Activated CD8-positive, alpha-beta T cell treated with anti-CD3 and anti-CD28 coated beads for 36 hours (primary cell): ENCODE measurements at regions not wholly inside any gene's neighbourhood (a gene's known extent, or its start where the extent isn't known, plus 50 kb on each side); places are given as distances from the start of the nearest gene placed in this dataset.

Experiments used
- ATAC-seq: fragments of 200-7000 bp; cut with Tn5 transposase; one replicate; pipeline ENCODE4 v1.10.0; 2021; ENCODE audit warnings: mild to moderate bottlenecking, moderate library complexity
- CTCF ChIA-PET: fragments of 350-600 bp; sonication (Branson Sonifier 250); formaldehyde crosslinking; loops from one replicate; lab custom pipeline; 2021; ENCODE audit warnings: antibody characterized with exemption; lab: Charles Lee
- POLR2A ChIA-PET: fragments of 350-600 bp; sonication (Branson Sonifier 250); formaldehyde crosslinking; loops from one replicate; lab custom pipeline; 2021; ENCODE audit warnings: antibody characterized with exemption; lab: Charles Lee
- DNase-seq: peaks from one replicate; pipeline ENCODE4 v3.0.0-alpha.2; 2020
- H3K27ac Mint-ChIP-seq: one replicate; pipeline ENCODE4 v1.8.0; 2021; ENCODE audit warnings: mild to moderate bottlenecking, mixed read lengths
- H3K27me3 Mint-ChIP-seq: one replicate; pipeline ENCODE4 v1.8.0; 2021; ENCODE audit warnings: mixed read lengths
- H3K36me3 Mint-ChIP-seq: one replicate; pipeline ENCODE4 v1.8.0; 2021; ENCODE audit warnings: low read depth, mixed read lengths
- H3K4me1 Mint-ChIP-seq: one replicate; pipeline ENCODE4 v1.8.0; 2021; ENCODE audit warnings: low read depth, mixed read lengths
- H3K4me3 Mint-ChIP-seq: one replicate; pipeline ENCODE4 v1.8.0; 2021; ENCODE audit warnings: mild to moderate bottlenecking, moderate library complexity, mixed read lengths
- H3K9me3 Mint-ChIP-seq: one replicate; pipeline ENCODE4 v1.8.0; 2021; ENCODE audit warnings: mixed read lengths
- intact Hi-C: fragments of 100-400 bp; cut with micrococcal nuclease; formaldehyde crosslinking; loops from one replicate; pipeline ENCODE4 v1.10.0; 2022
- TF ChIP-seq, protein P1 (sequence below): fragments of 200-600 bp; IDR thresholded peaks from one replicate; pipeline ENCODE4 v1.8.0; 2022; ENCODE audit warnings: antibody characterized with exemption, mild to moderate bottlenecking

DNA sequence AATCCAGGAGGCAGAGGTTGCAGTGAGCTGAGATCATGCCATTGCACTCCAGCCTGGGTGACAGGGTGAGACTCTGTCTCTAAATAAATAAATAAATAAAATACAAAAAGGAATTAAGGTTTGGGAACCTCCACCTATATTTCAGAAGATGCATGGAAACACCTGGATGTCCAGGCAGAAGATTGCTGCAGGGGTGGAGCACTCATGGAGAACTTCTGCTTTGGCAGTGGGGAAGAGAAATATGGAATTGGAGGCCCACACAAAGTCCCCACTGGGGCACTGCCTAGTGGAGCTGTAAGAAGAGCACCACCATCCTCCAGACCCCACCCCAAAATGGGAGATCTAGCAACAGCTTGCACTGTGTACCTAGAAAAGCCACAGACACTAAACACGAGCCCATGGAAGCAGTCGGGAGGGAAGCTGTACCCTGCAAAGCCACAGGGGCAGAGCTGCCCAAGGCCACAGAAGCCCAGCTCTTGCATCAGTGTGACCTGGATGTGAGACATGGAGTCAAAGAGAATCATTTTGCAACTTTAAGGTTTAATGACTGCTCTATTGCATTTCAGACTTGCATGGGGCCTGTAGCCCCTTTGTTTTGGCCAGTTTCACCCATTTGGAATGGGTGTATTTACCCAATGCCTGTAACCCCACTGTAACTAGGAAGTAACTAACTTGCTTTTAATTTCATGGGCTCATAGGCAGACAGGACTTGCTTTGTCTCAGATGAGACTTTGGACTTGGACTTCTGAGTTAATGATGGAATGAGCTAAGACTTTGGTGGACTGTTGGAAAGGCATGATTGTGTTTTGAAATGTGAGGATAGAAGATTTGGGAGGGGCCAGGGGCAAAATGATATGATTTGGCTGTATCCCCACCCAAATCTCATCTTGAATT, 265.3 kb downstream of the ZEB2 start:
- Mint-ChIP-seq H3K27me3 (no peaks in the 10 kb centered on the region), H3K4me1 (peaks cover 34% of the 10 kb centered on the region), H3K36me3 (peaks cover 59% of the 10 kb centered on the region), H3K27ac (no peak overlapping the region), H3K4me3 (no peak overlapping the region), H3K9me3 (peaks cover 43% of the 10 kb centered on the region)
- DNase-seq (no peak), ATAC-seq (no peak)
- ChIA-PET CTCF (interaction anchor here (1.3 kb wide), 1 partner anchor 13 kb away, joined by 3 read pairs; no protein-coding TSS in a partner anchor), POLR2A (interaction anchor here (0.9 kb wide), 1 partner anchor 11 kb away, joined by 3 read pairs; no protein-coding TSS in a partner anchor)
- intact Hi-C loops = no loop called here
- TF ChIP-seq, protein P1, sequence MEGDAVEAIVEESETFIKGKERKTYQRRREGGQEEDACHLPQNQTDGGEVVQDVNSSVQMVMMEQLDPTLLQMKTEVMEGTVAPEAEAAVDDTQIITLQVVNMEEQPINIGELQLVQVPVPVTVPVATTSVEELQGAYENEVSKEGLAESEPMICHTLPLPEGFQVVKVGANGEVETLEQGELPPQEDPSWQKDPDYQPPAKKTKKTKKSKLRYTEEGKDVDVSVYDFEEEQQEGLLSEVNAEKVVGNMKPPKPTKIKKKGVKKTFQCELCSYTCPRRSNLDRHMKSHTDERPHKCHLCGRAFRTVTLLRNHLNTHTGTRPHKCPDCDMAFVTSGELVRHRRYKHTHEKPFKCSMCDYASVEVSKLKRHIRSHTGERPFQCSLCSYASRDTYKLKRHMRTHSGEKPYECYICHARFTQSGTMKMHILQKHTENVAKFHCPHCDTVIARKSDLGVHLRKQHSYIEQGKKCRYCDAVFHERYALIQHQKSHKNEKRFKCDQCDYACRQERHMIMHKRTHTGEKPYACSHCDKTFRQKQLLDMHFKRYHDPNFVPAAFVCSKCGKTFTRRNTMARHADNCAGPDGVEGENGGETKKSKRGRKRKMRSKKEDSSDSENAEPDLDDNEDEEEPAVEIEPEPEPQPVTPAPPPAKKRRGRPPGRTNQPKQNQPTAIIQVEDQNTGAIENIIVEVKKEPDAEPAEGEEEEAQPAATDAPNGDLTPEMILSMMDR = no peak

- POLR2A ChIA-PET = no interaction called here
- TF ChIP-seq, protein P1 = no peak
- Mint-ChIP-seq H3K9me3 (peaks cover 38% of the 10 kb centered on the region), H3K27me3 (no peaks in the 10 kb centered on the region), H3K27ac (no peak overlapping the region), H3K36me3 (peaks cover 55% of the 10 kb centered on the region), H3K4me3 (no peak overlapping the region), H3K4me1 (peaks cover 40% of the 10 kb centered on the region)
- no peak for ATAC-seq
- intact Hi-C loops = no loop called here
- DNase-seq = no peak
- CTCF ChIA-PET = interaction anchor here (1.3 kb wide), 1 partner anchor 12 kb away, joined by 3 read pairs; no protein-coding TSS in a partner anchor
These were observed 266.2 kb downstream of the ZEB2 start for GRCh38 chr2:144253743-144254142.

- Mint-ChIP-seq H3K27ac (no peak overlapping the region), H3K27me3 (no peaks in the 10 kb centered on the region), H3K36me3 (peaks cover 44% of the 10 kb centered on the region), H3K9me3 (peaks cover 27% of the 10 kb centered on the region), H3K4me3 (no peak overlapping the region), H3K4me1 (peaks cover 35% of the 10 kb centered on the region)
- ChIA-PET POLR2A (no interaction called here), CTCF (no interaction called here)
- intact Hi-C loops = no loop called here
- ATAC-seq (no peak), DNase-seq (no peak)
- TF ChIP-seq, protein P1 = no peak
These were observed 267.2 kb downstream of the ZEB2 start for GRCh38 chr2:144252694-144253093.

GRCh38 chr2:144249035-144249637, 270.8 kb downstream of the ZEB2 start:
- intact Hi-C loops = no loop called here
- Mint-ChIP-seq H3K4me3 (no peak overlapping the region), H3K9me3 (peaks cover 16% of the 10 kb centered on the region), H3K27me3 (no peaks in the 10 kb centered on the region), H3K27ac (peak overlapping the region; percentile 80), H3K4me1 (peaks cover 18% of the 10 kb centered on the region), H3K36me3 (peaks cover 22% of the 10 kb centered on the region)
- TF ChIP-seq, protein P1 = no peak
- POLR2A ChIA-PET = interaction anchor here (0.9 kb wide), 1 partner anchor 11 kb away, joined by 3 read pairs; no protein-coding TSS in a partner anchor
- DNase-seq (no peak), ATAC-seq (peak; percentile 24)
- CTCF ChIA-PET = interaction anchor here (1.0 kb wide), 1 partner anchor 76 kb away, joined by 3 read pairs; no protein-coding TSS in a partner anchor
